HG03439 (cell line): ENCODE measurements at regions not wholly inside any gene's neighbourhood (a gene's known extent, or its start where the extent isn't known, plus 50 kb on each side); places are given as distances from the start of the nearest gene placed in this dataset.
"Not testable (repeated sequence)": the region's sequence is repeated elsewhere in the genome, so short reads cannot be mapped to it uniquely, and the experiment has no call there.

Experiments
- ATAC-seq: cut with Tn5 transposase; IDR thresholded peaks from one replicate; pipeline ENCODE4 v1.9.1; 2021; ENCODE audit warnings: mild to moderate bottlenecking, moderate library complexity; ENCODE audit not compliant: unreplicated experiment

DNA sequence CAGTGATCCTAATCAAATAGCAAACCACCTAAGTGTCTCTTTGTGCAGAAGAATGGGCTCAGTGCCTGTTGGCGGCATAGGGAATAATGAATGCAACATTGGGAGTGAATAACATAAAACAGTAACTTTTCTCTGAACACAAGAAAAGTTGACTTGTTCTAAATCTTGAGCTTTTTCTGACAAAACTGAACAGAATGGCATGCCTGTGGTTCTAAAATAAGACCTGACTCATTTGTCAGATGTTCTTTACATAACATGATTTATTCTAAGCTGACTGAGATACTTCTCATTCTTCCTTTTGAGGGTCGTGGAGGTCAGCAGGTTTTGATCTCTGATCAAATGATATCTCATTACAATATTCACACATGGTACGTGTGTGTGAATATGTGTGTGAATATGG is 165.4 kb upstream of the WDR1 start:
- no peak for ATAC-seq

DNA sequence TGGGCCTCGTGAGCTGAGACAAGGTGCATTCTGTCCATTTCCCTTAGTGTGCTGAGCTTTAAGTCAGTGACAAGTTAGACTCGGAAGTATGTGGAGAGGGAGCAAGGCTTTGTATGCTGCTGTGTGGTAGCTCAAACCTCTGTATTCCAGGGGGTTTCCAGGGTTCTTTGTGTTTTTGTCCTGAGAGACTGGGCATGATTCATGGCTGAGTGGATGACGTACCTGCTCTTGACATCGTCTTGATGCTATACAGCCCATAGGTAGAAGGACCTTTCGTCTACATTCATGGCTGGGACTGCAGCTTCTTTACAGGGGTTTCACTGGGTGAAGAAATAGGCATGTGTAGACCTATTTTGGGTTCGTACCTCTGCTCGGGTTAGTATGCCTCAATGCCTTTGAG is 162.7 kb upstream of the WDR1 start:
- no peak for ATAC-seq

DNA sequence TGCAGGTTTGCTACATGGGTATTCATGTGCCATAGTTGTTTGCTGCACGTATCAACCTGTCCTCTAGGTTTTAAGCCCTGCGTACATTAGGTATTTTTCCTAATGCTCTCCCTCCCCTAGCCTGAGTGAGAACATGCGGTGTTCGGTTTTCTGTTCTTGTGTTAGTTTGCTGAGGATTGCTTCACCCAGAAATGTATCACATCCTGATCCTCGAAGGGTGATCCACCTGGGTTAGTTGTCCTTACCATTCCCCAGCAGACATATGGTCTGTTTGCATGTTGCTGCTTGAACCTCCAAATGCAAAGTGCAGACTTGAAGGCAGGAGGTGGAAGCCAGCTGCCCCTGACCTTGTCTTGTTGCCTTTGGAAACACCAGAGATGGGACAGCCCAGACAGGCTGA is 161.5 kb upstream of the WDR1 start:
- ATAC-seq = no peak

DNA sequence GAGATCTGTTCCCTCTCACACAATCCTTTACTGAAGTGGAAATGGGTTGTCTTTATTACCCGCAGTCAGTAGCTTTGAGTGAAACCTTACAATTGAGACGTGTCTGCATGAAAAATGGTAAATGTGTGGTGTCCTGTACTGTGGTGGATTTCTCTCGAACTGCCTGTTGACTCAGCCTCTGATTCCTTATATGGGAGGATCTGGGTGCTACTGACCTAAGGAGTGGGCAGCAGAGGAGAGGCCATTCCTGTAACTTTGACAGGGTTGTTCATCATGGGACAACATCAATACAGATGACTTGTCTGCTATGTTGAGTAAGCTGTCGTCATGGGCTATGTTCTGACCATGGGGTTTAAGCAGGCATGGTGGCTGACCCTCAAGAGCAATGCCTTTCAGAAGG is 159.6 kb upstream of the WDR1 start:
- ATAC-seq = no peak

DNA sequence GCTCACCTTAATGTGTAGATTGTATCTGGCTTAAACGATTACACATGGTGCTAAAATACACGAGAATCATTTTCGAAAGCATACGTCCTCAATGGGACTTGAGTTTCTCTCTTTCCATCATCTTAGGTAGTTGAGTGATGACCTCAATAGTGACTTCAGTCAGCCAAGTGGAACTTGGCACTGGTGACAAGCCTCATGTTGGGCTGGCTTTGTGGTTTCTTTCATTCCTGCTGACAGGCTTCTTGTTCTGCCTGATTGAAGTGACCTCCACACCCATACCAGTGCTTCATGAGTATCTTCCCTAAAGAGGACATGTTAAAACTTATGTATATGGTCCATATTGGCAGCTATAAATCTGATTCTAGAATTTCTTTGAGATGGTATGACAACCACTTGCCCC is 159.1 kb upstream of the WDR1 start:
- ATAC-seq = no peak

DNA sequence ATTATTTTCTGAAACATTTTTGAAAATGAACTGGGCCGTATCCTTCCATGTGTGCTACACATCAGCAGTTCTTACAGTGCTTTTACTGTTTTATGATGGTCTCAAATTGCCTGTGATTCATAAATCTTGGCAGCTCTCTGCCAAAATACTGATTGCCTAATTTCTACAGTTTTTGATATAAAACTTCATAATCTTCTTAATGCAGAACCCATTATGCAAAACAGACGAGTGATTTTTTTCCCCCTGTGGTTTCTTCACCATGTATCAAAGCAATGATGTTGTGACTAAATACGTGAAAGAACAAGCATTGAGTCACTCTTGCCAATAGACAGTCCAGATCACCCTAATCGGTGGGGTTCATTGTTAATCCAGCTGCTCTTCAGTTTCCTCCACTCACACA is 156.4 kb upstream of the WDR1 start:
- ATAC-seq = no peak

DNA sequence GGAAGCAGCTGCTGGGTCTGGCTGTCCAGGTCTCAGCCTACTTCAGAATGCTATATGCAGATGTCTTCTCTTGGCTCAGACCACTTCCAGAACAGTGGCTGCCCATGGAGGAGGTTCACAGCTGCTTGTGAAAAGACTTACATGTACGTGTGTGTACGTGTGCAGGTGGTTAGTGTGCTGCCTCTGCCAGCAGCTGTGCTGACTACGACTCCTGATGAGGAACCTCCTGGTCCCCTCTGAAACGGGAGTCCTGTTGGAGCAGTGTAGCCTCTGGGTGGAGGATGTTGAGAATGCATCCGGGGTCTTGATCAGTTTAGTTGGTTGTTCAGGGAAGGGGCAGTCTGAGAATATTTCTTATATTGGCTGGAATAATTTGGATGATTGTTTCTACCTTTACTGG is 155.9 kb upstream of the WDR1 start:
- no peak for ATAC-seq

DNA sequence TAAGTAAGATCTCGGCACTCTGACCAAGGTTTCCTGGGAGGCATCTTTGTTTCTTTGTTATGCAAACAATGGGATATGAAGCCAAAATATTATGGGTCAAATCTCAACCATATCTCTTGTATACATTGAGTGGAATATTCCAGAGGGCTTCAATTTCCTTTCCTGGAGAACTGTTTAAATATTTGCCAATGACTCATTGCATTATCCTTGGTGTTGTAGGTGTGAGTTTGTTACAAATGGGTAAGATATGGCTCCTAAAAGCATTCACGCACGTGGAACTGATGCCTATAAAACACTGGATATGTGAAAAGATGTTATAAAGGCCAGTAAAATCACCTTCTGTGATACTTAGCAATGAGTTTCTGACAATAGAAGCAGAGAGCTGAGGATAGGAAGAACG is 150.5 kb upstream of the WDR1 start:
- no peak for ATAC-seq

DNA sequence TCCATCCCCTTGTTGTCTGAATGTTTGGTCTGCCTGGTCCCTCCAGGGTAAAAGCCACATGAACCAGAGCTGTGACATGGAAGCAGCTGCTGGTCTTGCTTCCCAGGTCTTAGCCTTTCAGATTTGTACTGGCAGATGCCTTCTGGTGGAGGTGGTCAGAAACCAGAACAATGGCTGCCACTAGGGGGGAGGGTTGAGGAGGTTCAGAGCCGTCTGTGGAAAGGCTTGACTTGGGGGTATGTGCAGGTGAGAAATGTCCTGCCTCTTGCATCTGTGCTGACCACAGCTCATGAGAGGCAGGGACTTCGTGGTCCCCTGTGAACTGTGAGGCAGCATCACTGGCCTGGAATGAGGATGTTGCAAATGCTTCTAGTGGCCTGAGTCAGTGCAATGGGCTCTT is 144.2 kb upstream of the WDR1 start:
- ATAC-seq = no peak

DNA sequence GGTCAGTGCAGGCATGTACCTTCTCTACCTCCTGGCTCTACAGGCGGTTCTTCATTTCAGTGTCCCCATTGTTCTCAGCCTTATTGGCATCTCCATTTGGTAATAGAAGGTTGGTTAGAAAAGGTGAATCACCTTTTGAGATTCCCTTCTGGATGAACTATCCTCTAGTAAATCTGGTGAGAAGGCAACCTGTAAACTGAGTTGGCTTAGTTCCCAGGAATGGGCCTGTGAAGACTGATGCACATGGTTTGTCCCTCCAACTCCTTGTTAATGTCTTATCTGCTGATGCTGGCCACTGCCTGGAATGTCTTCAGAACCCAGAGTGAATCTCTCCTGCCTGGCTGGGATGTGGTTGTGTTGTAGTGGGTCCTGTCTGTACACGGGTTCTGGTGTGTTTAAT is 143.4 kb upstream of the WDR1 start:
- no peak for ATAC-seq

DNA sequence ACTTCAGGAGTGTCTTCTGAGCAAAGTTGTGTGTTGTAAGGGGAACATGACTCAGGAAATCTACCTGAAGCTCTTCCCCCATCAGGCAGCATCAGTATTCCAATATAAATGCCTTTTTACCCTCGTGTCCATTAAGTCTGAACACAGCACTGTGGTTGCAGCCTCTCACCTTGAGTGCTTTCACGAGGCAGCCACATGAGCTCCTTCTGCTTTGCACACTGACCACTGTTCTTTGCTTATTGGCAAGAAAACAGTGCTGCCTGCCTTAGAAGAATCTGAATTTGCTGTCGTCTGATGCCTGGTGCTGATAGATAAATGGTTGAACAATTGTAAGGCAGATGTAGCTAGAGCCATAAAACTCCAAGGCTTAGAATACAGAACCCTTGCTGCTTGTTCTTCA is 139.6 kb upstream of the WDR1 start:
- no peak for ATAC-seq

DNA sequence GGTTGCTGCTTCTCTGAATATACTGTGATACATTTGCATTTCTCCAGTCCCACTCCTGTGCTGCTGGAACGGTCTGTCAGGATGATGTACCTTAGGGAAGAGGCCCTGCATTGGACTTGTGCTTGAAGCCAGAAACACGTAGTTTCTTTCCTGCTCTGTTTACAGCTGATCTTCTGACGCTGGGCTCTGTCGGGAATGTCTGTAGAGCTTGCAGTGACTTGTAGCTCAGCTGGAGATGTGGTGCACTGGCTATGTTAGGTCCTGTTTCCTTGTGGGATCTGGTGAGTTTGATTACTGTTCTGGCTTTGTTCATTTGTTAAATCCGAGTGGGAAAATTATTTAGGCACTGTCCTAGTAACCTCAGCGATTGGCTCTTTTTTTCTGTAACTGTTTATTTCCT is 137.2 kb upstream of the WDR1 start:
- no peak for ATAC-seq

DNA sequence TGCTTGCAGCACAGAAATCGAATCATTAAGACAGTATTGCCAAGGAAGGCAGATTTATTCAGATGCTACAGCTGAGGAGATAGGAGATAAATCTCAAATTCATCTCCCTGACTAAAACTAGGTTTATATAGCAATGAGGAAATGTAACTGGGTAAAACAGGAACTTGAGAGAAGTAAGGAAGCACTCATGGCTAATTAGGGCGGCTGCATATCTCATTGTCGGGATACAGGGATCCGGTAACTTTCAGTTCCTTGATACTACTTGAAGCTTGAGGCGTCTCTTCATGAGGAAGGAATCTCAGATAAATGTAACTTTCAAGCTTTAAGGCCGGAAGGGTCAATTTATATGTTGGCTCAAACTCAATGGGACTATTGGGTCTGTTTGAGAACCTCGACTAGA is 129.2 kb upstream of the WDR1 start:
- no peak for ATAC-seq

DNA sequence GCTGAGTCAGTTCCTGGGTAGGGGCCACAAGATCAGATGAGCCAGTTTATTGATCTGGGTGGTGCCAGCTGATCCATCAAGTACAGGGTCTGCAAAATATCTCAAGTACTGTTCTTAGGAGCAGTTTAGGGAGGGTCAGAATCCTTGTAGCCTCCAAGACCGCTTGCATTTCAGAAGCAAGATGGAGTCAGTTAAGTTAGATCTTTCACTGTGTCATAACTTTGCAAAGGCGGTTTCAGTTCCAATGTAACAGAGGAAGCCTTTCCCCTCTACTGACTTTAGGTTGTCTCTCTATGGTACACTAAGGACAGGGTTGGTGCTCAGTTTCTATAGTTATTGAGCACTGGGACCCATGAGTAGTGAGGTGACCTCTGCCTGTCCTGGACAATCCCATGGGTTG is 127.3 kb upstream of the WDR1 start:
- ATAC-seq = no peak

DNA sequence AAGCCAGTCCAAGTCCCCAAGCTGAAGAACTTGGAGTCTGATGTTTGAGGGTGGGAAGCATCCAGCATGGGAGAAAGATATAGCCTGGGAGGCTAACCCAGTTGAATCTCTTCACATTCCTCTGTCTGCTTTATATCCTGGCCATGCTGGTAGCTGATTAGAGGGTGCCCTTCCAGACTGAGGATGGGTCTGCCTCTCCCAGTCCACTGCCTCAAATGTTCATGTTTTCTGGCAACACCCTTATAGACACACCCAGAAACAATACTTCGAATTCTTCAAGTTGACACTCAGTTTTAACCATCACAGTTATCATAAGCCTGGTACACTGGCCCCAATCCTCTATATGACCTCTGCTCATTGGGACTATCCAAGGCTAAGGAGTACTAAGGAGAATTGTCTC is 124.1 kb upstream of the WDR1 start:
- no peak for ATAC-seq

DNA sequence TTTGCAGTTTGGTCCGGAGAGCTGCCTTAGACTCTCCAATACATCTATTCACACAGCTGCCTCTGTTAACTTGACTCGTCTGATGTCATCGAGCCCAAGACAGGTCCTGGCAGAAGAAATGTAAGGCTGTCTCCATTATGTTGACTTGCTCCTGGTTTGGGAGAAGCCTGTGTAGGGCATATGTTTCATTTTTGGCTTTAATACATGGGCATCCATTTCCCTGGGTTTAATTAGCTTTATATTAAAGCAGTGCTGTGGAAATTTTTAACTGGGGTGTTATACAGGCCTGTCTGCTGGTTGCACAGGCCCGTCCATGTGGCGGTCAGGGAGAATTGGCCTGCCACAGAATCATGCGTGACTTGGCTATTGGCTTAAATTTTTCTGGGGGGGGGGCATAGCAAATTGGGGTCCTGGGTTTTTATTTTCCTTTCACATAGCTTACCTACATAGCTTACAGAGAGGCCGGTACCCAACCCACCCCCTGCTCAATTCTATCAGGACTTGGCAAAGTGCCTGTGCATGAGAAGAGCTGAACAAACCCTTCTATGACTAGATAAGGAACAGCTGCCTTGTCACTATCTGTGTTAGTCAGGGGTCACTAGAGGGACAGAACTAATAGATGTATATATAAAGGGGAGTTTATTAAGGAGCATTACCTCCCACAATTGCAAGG is 123.5 kb upstream of the WDR1 start:
- no peak for ATAC-seq

DNA sequence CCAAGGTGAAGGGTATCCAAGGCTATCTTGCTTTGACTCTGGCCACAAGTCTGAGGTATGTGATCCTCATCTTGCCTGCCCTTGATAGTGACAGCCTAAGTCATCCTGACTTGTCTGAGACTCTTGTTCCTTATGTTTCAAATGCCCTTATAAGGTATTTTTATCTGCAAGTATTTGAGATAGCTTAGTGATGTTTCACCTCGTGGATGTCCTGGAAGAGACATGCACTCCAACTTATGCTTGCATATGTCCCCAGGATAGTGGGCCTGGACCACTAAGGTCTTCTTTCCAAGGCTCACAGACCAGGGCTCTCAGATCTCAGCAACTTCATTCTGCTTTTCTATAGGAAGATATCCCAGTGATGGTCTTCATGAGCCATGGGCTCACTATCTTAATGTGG is 120.5 kb upstream of the WDR1 start:
- ATAC-seq = no peak

DNA sequence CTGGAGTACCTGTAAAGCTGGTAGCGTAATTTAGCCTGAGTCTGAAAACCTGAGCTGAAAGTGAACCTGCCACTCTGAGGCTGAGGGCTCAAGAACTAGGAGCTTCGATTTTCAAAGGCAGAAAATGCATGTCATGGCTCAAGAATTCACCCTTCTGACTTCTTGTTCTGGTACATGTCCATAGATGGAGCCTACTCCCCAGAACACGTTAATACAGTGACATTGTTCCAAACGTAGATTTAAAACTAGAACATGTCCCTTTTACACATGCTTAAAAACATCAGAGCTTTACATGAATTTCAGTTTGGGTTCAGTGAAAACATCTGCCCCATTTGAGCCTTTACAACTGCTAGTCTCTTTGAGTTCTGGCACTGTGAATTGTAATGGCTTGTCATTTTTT is 115.5 kb upstream of the WDR1 start:
- ATAC-seq = no peak

DNA sequence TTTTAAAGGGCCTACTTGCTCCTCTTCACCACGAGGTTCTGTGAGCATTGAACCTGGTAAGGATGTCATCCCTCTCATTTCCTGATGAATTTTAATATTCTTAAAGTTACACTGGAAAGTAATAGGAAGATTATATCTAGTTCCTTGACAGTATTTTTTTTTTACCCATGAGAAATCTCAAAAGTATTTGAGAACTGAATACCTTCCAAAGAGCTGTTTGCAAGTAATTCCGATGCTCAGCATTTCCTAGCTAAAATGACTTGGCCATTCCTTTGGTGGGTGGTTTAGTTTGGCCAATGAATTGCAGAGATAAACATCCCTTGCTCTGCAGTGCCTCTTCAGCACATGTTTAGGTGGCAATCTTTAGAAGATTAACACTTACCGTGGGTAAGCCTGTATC is 110.2 kb upstream of the WDR1 start:
- ATAC-seq = no peak

DNA sequence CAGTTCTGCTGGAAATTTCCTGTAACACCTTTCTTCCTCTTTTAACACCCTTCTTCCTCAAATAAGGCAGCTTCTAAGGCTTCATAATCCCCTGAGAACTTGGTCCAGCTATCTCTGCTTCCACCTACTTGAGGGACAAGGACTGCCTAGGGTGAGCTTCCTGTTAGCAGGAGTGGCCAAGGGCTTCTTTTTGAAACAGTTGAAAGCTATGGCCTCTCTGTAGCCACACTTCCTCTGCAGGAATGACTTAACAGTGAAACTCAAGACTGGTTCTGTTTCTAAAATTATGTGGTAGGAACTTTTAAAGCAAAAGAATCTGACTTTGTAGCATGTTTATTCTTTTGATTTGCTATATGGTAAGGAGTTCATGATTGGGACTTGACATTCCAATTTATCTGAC is 108.5 kb upstream of the WDR1 start:
- ATAC-seq = no peak

DNA sequence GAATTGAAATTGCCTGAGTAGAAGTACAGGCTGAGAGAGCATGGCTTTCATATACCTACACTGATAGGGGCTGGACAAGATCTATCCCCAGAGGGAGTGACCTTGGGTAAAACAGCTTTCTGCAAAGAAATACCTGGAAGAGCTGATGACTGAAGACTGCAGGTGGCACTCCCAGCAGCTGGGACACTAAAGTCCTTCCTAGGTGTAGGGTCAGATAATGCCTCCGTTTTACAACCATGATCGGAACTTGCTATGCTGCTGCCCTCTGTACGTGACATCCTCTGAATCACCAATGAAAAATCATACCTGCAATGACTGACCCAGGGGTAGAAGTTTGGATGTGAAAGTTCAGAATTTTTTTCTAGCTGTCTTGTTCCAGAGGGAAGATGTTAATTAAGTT is 107.2 kb upstream of the WDR1 start:
- no peak for ATAC-seq

DNA sequence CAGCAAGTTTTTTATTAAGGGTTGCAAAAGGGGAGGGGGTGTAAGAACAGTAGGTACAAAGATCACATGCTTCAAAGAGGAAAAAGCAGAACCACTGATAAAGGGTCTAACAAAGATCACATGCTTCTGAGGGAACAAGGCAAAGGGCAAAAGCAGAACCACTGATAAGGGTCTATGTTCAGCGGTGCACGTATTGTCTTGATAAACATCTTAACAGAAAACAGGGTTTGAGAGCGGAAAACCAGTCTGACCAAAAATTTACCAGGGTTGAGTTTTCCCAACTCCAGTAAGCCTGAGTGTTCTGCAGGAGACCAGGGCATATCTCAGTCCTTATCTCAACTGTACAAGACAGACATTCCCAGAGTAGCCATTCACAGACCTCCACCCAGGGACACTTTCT is 96.9 kb upstream of the WDR1 start:
- not testable (repeated sequence) for ATAC-seq

DNA sequence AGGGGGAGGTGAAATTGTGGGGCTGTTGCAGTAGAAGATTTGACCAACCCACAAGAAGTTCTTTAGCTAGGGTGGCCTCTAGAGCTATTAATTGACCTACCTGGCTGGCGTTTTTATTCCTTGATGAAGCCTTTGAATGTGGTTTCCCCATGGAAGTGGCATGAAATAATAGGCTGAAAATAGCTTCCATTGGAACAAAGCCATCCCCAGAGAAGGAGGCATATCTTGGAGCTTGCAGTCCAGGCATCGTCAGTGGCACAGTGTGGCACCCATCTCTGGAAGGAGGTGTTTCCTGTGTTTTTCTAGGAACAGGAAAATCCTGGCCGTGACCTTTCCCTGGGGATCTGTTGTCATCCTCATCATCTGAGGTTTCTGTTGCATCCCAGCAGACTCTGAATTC is 96.3 kb upstream of the WDR1 start:
- no peak for ATAC-seq

DNA sequence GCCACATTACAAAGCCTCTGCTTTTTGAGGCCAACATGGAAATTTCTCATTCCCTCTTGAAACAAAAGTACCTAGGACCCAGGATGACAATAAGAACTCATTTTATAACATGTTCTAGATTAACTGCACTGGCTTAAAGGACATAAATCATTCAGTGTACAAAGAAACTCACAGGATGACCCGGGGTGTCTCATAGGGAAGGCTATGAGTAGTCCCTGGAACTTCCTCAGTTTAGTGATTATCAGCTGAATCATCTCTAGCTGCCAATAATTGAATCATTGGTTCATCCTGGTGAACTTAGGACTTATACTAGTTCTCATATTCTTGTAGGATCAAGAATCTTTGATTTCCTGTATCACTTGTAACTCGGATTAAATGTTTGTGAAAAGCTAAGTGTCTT is 95.8 kb upstream of the WDR1 start:
- ATAC-seq = no peak
